Tibial nerve (tissue), 4 donors: ENCODE measurements at regions not wholly inside any gene's neighbourhood (a gene's known extent, or its start where the extent isn't known, plus 50 kb on each side); places are given as distances from the start of the nearest gene placed in this dataset.
"Not testable (repeated sequence)": the region's sequence is repeated elsewhere in the genome, so short reads cannot be mapped to it uniquely, and the experiment has no call there.

Experiments
- DNase-seq, 2 donors: peaks; one replicate each; pipeline ENCODE4 v3.0.0-alpha.2; 2019; ENCODE audit warnings: low spot score in 2 of 2
- H3K27ac ChIP-seq, 4 donors: fragments of 200-600 bp; sonication (generic) in 3 of 4; one replicate each; pipeline ENCODE4 v1.5.1; 2017 to 2019; ENCODE audit warnings: mild to moderate bottlenecking in 1 of 4
- H3K27me3 ChIP-seq, 2 donors: fragments of 200-600 bp; sonication (generic) in 1 of 2; one replicate each; pipeline versions ENCODE4 v1.5.1 to v1.6.0; 2017 to 2019
- H3K36me3 ChIP-seq, 3 donors: fragments of 200-600 bp; sonication (generic); one replicate each; pipeline ENCODE4 v1.5.1; 2018 to 2019
- H3K4me1 ChIP-seq, 4 donors: fragments of 200-600 bp; sonication (generic) in 3 of 4; one replicate each; pipeline ENCODE4 v1.5.1; 2017 to 2019
- H3K4me3 ChIP-seq, 4 donors: fragments of 200-600 bp; sonication (generic) in 3 of 4; one replicate each; pipeline ENCODE4 v1.5.1; 2017 to 2019; ENCODE audit warnings: mild to moderate bottlenecking in 1 of 4, moderate library complexity in 1 of 4
- H3K9me3 ChIP-seq, 4 donors: fragments of 200-600 bp; sonication (generic) in 3 of 4; one replicate each; pipeline ENCODE4 v1.5.1; 2017 to 2019
- CTCF ChIP-seq, 5 experiments: fragments of 200-600 bp in 3 of 5; fragments of 450-650 bp in 2 of 5; sonication (generic) in 3 of 5; IDR thresholded peaks; one replicate each; pipeline ENCODE4 v1.5.1; 2016 to 2019; ENCODE audit warnings: antibody characterized with exemption in 5 of 5, mild to moderate bottlenecking in 3 of 5, moderate library complexity in 2 of 5
- EP300 ChIP-seq, 2 donors: sonication (generic); formaldehyde crosslinking; IDR thresholded peaks; one replicate each; pipeline ENCODE4 v1.6.1; 2017; ENCODE audit warnings: antibody characterized with exemption in 2 of 2, mild to moderate bottlenecking in 1 of 2
- POLR2A ChIP-seq, 2 donors: fragments of 450-650 bp; IDR thresholded peaks; one replicate each; pipeline ENCODE4 v1.6.1; 2017; ENCODE audit warnings: antibody characterized with exemption in 2 of 2, mild to moderate bottlenecking in 2 of 2, moderate library complexity in 2 of 2
- WGBS, 2 donors: methylation state at CpG; one replicate each; pipeline ENCODE4 v1.1.5; 2018; 5-methylcytosine and 5-hydroxymethylcytosine counted together

DNA sequence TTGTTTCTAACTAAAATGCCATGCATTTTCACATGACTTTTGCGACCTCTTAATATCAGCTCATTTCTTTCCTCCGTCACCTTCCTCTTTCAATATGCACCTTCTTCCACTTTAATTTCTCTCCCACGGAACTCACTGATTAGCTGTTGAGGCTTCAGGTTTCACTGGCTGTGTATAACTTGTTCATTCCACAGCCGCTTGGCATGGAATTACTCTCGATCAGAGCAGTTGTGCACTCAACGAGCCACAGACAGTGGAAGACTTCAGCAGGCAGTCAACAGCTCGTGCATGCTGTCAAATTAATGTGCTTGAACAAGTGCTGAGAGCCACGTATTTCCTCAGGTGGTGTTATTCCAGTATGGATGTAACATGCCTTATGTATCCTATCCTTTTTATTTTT lies 491.2 kb upstream of the DDX18 start:
- H3K27me3 ChIP-seq: no peaks in the 10 kb centered on the region
- no peaks in the 10 kb centered on the region for H3K4me1 ChIP-seq
- DNase-seq: no peak
- H3K9me3 ChIP-seq: no peaks in the 10 kb centered on the region
- no peak for TF ChIP-seq EP300 (IDR thresholded peaks at IDR 0.05)
- no peak for TF ChIP-seq POLR2A (IDR thresholded peaks at IDR 0.05)
- no peak for TF ChIP-seq CTCF (IDR thresholded peaks at IDR 0.05)
- H3K27ac ChIP-seq: no peak overlapping the region
- H3K4me3 ChIP-seq: no peak overlapping the region
- no peaks in the 10 kb centered on the region for H3K36me3 ChIP-seq
- 35 to 37% methylated on average over 8 of the region's 8 CpGs for WGBS, 2 donors

GRCh38 chr2:117330641-117331040 lies 483.9 kb upstream of the DDX18 start:
- H3K27ac ChIP-seq: no peak overlapping the region
- no peak for TF ChIP-seq POLR2A (IDR thresholded peaks at IDR 0.05)
- TF ChIP-seq CTCF (IDR thresholded peaks at IDR 0.05): no peak
- no peak for TF ChIP-seq EP300 (IDR thresholded peaks at IDR 0.05)
- 73 to 76% methylated on average over 4 of the region's 4 CpGs for WGBS, 2 donors
- no peaks in the 10 kb centered on the region for H3K9me3 ChIP-seq
- H3K4me3 ChIP-seq: no peak overlapping the region
- no peak for DNase-seq
- no peaks in the 10 kb centered on the region for H3K4me1 ChIP-seq
- no peaks in the 10 kb centered on the region for H3K27me3 ChIP-seq
- no peaks in the 10 kb centered on the region for H3K36me3 ChIP-seq

DNA sequence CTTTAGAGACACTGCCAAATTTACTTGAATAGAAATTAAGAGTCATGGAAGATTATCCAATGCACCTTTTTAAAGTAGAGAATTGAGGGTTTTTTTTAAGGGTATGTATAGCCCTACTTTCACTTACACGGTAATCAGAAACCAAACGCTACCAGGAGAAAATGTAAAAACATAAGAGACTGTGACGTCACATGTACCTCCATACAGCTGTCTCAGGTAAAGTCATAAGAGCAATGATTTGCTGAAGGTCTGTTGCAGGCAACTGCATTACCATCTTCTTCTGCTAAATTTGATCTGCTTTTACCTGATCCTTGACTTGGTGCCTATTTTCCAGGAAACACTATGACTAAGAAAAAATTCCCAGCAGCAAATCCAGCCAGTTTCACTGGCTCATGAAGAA lies 478.5 kb upstream of the DDX18 start:
- Histone ChIP-seq H3K9me3 (no peaks in the 10 kb centered on the region), H3K27me3 (no peaks in the 10 kb centered on the region), H3K4me3 (no peak overlapping the region), H3K27ac (no peak overlapping the region), H3K4me1 (no peaks in the 10 kb centered on the region), H3K36me3 (no peaks in the 10 kb centered on the region)
- TF ChIP-seq POLR2A (IDR thresholded peaks at IDR 0.05): no peak
- no peak for TF ChIP-seq CTCF (IDR thresholded peaks at IDR 0.05)
- no peak for TF ChIP-seq EP300 (IDR thresholded peaks at IDR 0.05)
- WGBS, 2 donors: 91 to 97% methylated on average over 3 of the region's 3 CpGs
- no peak for DNase-seq

- no peak overlapping the region for H3K4me3 ChIP-seq
- H3K9me3 ChIP-seq: no peaks in the 10 kb centered on the region
- DNase-seq: no peak
- 68 to 77% methylated on average over 4 of the region's 4 CpGs for WGBS, 2 donors
- H3K27me3 ChIP-seq: no peaks in the 10 kb centered on the region
- TF ChIP-seq POLR2A (IDR thresholded peaks at IDR 0.05) (no peak), CTCF (IDR thresholded peaks at IDR 0.05) (no peak), EP300 (IDR thresholded peaks at IDR 0.05) (no peak)
- no peaks in the 10 kb centered on the region for H3K36me3 ChIP-seq
- no peak overlapping the region for H3K27ac ChIP-seq
- no peaks in the 10 kb centered on the region for H3K4me1 ChIP-seq
These were observed 478.0 kb upstream of the DDX18 start for GRCh38 chr2:117336496-117336895.

DNA sequence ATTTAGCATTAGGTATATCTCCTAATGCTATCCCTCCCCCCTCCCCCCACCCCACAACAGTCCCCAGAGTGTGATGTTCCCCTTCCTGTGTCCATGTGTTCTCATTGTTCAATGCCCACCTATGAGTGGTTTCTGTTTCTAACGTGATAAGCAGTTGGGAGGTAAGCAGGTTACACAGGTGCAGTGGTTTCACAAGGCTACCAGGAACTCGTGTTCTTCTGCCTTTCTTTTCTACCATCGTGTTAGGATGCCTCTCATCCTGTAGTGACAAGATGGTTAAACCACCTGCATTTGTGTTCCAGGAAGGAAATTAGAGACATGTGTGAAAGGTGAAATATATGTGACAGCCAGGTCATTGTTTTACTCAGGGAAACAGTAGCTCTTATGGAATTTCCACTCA lies 476.5 kb upstream of the DDX18 start:
- not testable (repeated sequence) for H3K4me3 ChIP-seq, H3K9me3 ChIP-seq, H3K36me3 ChIP-seq, H3K27ac ChIP-seq, H3K4me1 ChIP-seq, H3K27me3 ChIP-seq, DNase-seq
- 48 to 75% methylated on average over 3 of the region's 3 CpGs for WGBS, 2 donors

DNA sequence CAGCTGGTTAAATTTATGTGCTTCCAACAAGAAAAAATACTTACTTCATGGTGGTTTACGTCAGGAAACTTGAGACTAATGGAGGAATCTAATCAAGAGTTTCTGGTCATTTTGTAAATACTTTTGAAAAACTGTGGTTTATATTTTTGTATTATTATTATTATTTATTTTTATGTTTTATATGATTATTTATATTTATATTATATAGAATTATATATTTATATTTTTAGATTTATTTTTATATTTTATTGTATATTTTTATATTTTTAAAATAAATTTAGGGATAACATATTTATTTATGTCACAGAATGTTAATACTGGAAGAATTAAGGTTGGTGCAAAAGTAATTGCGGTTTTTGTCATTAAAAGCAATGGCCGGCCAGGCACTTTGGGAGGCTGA lies 474.5 kb upstream of the DDX18 start:
- no peak overlapping the region for H3K4me3 ChIP-seq
- TF ChIP-seq EP300 (IDR thresholded peaks at IDR 0.05): no peak
- TF ChIP-seq CTCF (IDR thresholded peaks at IDR 0.05): no peak
- TF ChIP-seq POLR2A (IDR thresholded peaks at IDR 0.05): no peak
- DNase-seq: no peak
- no peaks in the 10 kb centered on the region for H3K4me1 ChIP-seq
- no peaks in the 10 kb centered on the region for H3K9me3 ChIP-seq
- 82 to 83% methylated on average over 3 of the region's 3 CpGs for WGBS, 2 donors
- H3K27ac ChIP-seq: no peak overlapping the region
- no peaks in the 10 kb centered on the region for H3K36me3 ChIP-seq
- no peaks in the 10 kb centered on the region for H3K27me3 ChIP-seq
